ENCODE measurements at regions not wholly inside any gene's neighbourhood (a gene's known extent, or its start where the extent isn't known, plus 50 kb on each side); places are given as distances from the start of the nearest gene placed in this dataset.
"Not testable (repeated sequence)": the region's sequence is repeated elsewhere in the genome, so short reads cannot be mapped to it uniquely, and the experiment has no call there.

DNA sequence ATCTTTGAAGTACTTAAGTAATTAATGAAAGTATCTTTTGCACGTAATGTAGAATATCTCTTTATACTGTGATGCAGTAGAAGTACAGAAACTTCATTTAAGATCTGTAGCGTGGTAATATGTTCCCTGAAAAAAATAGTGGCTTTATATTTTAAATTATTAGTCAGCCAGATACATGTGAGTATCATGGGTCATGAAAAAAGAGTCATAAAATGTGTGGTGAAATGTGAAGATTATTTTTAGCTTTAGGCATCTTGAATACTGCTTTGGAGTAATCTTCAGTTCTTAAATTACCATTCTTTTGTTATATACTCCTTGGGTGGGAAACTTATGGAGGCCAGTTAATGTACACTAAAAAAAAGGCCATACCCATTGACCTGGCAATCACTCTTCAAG, 59.6 kb upstream of the NUTM2F start:
- TF ChIP-seq, protein P1, sequence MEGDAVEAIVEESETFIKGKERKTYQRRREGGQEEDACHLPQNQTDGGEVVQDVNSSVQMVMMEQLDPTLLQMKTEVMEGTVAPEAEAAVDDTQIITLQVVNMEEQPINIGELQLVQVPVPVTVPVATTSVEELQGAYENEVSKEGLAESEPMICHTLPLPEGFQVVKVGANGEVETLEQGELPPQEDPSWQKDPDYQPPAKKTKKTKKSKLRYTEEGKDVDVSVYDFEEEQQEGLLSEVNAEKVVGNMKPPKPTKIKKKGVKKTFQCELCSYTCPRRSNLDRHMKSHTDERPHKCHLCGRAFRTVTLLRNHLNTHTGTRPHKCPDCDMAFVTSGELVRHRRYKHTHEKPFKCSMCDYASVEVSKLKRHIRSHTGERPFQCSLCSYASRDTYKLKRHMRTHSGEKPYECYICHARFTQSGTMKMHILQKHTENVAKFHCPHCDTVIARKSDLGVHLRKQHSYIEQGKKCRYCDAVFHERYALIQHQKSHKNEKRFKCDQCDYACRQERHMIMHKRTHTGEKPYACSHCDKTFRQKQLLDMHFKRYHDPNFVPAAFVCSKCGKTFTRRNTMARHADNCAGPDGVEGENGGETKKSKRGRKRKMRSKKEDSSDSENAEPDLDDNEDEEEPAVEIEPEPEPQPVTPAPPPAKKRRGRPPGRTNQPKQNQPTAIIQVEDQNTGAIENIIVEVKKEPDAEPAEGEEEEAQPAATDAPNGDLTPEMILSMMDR (IDR thresholded peaks at IDR 0.05; ENCODE audit: low read depth, low read length): not testable (repeated sequence)
- TF ChIP-seq POLR2A (IDR thresholded peaks at IDR 0.05; ENCODE audit: extremely low read depth, insufficient read length); MYC (IDR thresholded peaks at IDR 0.05; ENCODE audit: low read depth, low read length): not testable (repeated sequence)
- TF ChIP-seq, protein P2, sequence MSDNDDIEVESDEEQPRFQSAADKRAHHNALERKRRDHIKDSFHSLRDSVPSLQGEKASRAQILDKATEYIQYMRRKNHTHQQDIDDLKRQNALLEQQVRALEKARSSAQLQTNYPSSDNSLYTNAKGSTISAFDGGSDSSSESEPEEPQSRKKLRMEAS (IDR thresholded peaks at IDR 0.05; ENCODE audit: low read depth, low read length): not testable (repeated sequence)

Measured in NB4 (cell line).